Activated CD8-positive, alpha-beta memory T cell treated with anti-CD3 and anti-CD28 coated beads for 36 hours (primary cell): ENCODE measurements at regions not wholly inside any gene's neighbourhood (a gene's known extent, or its start where the extent isn't known, plus 50 kb on each side); places are given as distances from the start of the nearest gene placed in this dataset.
"Not testable (repeated sequence)": the region's sequence is repeated elsewhere in the genome, so short reads cannot be mapped to it uniquely, and the experiment has no call there.

ENCODE experiments used
- CTCF ChIA-PET: fragments of 350-600 bp; sonication (Branson Sonifier 250); formaldehyde crosslinking; loops from one replicate; lab custom pipeline; 2021; ENCODE audit warnings: antibody characterized with exemption; lab: Charles Lee
- POLR2A ChIA-PET: fragments of 350-600 bp; sonication (Branson Sonifier 250); formaldehyde crosslinking; loops from one replicate; lab custom pipeline; 2021; ENCODE audit warnings: antibody characterized with exemption; lab: Charles Lee

DNA sequence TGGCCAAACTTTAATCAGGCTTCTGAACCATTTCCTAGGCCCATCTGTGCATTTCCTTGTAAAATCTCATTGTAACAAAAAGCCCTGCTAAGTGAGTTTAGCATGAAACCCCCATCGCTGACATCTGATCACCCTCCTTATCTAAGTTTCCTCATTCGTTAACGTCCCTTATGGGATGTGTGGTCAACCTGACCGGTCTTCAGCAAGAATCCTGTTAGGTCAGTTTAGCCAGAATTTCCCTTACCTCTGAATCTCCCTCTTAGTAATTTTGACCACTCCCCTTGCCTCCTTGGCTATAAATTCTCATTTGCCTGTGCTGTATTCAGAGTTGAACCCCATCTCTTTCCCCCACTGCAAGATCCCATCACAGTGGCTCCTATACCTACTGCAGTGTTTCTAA lies 239.3 kb downstream of the RMST start:
- ChIA-PET CTCF (no interaction called here), POLR2A (no interaction called here)

DNA sequence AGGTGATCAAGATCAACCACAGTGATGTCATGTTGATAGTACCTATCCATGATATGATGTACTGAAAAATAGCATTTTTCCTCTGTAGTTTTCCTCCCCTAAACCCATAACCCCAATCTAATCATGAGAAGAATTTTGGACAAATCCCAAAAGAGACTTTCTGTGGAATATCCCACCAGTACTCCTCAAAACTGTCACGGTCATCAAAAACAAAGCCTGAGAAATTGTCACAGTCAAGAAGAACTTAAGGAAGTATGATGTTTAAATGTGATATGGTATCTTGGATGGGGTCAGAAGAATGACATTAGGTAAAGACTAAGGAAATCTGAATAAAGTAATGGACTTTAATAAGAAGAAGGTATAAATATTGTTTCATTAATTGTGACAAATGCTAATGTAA lies 248.8 kb downstream of the RMST start:
- POLR2A ChIA-PET = no interaction called here

DNA sequence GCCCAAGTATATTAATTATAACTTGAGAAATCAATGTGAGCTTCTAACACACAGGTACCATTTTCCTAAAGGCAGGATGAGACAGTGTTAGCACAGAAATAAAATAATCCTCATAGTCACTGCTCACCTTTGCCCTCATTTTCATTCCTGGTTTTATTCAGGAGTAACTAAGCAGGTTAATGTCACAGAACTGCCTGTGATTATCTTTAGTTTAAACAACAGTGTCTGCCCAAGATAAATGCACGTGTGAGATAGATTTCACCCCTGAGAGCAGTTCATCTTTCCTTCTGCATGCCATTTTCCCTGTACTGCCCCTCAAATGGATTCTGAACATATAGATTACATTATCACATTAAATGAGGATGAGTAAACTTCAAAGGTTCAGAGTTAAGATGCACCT lies 250.7 kb downstream of the RMST start:
- ChIA-PET POLR2A (no interaction called here), CTCF (no interaction called here)

More for the DNA sequence above, 248.8 kb downstream of the RMST start:
- CTCF ChIA-PET = no interaction called here

DNA sequence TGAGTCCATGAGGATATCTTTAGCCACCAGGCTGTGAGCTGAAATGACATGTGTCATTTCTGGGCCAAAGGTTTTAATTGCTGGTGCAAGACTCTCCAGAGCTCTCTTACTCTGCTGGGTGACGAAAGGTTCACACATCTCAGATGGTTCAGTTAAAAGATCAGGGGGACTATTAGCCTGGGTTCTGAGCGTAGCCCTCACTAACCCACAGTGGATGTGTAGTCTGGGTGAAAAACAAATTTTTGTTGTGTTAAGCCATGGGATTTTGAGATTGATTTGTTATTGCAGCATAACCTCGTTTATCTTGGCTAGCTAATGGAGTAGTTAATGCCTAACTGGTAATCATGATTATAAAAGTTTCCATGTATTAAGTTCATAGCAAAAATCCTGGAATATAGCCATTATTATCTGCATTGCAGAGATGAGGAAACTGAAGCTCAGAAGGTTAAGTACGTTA lies 251.5 kb downstream of the RMST start:
- POLR2A ChIA-PET = no interaction called here
- CTCF ChIA-PET = no interaction called here

DNA sequence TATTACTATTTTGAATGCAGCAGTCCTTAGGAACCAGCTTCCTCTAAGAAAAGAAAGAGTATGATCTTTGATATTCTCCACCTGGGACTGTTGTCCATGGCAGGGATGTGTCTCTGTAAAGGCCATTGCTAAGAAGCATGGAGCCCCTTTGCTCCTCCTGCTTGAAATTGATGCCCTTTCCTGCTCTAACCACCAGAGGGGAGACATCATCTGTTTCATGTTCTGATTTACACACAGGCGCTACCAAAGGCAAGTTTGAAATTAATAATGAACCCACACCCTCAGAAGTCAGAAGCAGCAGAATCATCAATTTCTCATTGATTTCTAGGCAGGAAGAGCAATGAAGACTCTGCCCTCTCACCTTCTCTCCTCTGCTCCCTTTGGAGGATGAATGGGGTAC lies 253.8 kb downstream of the RMST start:
- CTCF ChIA-PET = no interaction called here
- POLR2A ChIA-PET = no interaction called here

DNA sequence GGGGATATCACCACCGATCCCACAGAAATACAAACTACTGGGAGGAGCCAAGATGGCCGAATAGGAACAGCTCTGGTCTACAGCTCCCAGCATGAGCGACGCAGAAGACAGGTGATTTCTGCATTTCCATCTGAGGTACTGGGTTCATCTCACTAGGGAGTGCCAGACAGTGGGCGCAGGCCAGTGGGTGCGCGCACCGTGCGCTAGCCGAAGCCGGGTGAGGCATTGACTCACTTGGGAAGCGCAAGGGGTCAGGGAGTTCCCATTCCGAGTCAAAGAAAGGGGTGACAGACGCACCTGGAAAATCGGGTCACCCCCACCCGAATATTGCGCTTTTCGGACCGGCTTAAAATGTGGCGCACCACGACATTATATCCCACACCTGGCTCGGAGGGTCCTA lies 261.2 kb downstream of the RMST start:
- POLR2A ChIA-PET, CTCF ChIA-PET: not testable (repeated sequence)

DNA sequence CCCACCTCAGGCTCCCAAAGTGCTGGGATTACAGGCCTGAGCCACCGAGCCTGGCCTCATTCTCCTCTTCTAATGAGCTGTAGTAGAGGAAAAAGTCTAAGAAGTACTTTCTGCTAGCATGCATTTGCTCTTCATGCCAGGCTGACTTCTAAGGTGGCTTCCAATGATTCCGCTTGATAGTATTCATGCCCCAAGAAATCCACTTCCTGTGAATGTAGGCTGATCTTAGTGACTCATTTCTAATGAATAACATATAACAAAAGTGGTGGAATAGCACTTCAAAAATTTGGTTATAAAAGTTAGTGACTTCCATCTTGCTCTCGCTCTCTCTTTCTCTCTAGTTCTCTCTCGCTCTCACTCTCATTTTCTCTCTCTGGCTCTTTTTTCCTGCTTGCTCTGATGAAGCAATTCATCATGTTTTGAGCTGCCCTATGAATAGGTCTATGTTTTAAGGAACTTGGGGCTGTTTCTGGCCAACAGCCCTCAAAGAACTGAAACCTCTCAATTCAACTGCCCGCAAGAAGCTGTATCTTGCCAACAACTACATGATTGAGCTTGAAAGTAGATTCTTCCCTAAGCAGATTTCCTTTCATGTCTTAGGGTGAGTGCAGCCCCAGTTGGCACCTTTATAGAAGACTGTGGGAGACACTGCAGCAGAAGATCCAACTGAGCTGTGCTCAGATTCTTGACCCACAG lies 282.9 kb downstream of the RMST start:
- POLR2A ChIA-PET = no interaction called here

DNA sequence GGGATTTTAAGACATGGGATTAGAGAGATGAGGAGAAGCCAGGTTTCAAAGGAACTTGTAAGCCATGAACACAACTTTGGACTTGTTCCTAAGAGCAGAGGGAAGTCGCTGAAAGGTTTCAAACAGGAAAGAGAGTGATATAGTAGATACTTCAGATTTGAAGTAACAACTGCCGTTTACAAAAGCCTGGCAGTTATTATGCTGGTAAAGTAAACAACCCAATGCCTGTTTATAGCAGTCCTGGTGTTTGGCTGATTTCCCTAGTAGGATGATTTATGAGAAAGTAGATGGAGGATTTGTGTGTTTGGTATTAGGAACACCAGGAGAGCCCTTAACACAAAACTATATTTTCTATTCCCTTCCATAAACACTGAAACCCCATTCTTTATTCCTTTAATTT lies 285.7 kb downstream of the RMST start:
- CTCF ChIA-PET = interaction anchor here (1.0 kb wide), 1 partner anchor 221 kb away, joined by 3 read pairs; no protein-coding TSS in a partner anchor
- POLR2A ChIA-PET = no interaction called here

More for the DNA sequence above, 282.9 kb downstream of the RMST start:
- CTCF ChIA-PET = no interaction called here

DNA sequence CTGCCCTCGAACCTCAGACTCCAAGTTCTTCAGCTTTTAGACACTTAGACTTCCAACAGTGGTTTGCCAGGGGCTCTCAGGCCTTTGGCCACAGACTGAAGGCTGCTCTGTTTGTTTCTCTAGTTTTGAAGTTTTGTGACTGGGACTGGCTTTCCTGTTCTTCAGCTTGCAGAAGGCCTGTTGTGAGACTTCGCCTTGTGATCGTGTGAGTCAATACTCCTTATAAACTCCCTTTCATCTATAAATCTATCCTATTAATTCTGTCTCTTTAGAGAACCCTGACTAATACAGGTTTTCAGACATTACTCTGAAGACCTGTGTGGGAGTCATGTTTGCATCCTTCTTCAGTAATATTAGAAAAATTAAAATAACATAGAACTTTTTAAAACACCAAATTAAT lies 289.1 kb downstream of the RMST start:
- CTCF ChIA-PET = interaction anchor here (0.6 kb wide), 1 partner anchor 201 kb away, joined by 4 read pairs; no protein-coding TSS in a partner anchor
- POLR2A ChIA-PET = no interaction called here

DNA sequence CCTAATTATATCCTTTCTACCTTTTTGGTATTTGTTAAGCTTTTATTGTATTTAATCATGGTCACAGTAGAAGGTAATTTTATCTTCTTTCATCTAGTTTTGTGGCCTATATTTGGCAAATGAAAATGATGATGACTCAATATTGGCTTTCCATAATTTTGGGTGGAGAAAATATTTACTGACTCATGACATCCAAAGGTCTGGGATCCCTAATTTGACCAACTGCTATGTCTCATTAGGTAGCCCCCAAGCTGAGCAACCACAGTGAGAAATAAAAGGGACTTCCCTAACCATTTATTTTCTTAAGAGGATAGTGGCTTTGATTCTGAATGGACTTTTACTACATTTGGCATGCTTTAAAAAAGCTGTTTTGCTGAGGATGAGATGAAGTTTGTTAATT lies 289.5 kb downstream of the RMST start:
- CTCF ChIA-PET = interaction anchor here (0.6 kb wide), 1 partner anchor 201 kb away, joined by 4 read pairs; no protein-coding TSS in a partner anchor

DNA sequence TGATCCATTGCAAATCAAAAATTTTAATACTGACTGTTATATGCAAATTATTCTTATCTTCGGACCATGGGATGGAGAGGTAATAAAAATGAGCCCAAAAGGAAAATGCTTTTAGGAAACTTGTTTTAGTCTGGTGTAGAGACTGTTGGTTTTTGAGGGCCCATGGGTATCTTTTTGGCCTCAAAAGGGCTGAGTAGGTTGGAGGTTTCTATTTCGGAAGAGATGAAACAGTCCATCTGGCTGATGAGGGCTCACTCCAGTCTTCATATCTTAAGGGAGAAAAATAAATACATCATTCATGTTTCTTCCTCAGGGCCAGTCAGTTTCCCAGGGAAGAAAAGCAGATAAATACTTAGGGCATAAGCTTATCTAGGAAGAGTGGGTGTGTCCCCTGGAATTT lies 290.7 kb downstream of the RMST start:
- ChIA-PET POLR2A (no interaction called here), CTCF (no interaction called here)

More for the DNA sequence above, 289.5 kb downstream of the RMST start:
- POLR2A ChIA-PET = interaction anchor here (0.6 kb wide), 1 partner anchor 175 kb away, joined by 3 read pairs; no protein-coding TSS in a partner anchor

DNA sequence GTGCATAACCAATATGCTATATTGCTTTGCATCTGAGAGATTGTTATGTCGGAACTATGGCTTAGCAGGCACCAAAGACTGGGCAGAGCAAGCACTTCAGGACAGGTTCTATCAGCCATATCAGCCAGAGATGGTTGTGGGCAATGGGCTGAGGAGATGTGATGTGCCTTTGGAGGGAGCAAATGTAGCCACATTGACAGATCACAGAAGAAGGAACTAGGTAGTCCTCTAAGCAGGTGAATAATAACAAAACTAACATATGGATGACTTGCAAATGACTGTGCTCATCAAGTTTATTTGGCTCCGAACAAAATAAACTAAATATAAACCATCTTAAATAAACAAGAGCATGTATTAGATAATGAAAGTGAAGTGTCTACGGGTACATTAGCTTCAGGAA lies 291.7 kb downstream of the RMST start:
- CTCF ChIA-PET = no interaction called here

DNA sequence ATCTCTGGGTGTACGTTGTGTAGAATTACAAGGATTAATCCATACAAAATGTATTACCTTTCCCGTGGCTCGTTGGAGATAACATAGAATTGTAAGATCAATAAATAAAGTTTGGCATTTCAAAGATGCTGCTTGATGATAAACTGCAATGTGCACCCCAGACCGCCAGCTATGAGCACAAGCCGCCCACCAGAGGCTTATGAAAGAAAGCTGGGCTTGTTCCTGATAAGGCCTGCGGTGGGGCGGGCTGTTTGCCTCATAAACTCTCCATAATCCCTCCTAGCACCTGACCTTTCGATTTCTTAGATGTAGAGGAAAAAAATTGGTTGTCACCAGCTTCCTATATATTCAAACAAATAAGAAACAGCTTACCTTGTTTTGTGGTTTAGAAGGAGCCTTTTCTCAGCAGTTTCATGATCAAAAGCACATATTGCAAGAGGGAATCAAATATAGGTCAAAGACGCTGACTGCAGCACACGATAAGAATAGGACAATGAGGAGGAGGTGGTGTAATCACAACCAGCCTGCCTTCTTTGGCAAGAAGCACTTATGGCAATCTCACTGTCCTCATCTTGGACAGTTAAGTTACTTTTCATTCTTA lies 293.6 kb downstream of the RMST start:
- POLR2A ChIA-PET = no interaction called here
- CTCF ChIA-PET = no interaction called here

More for the DNA sequence above, 291.7 kb downstream of the RMST start:
- POLR2A ChIA-PET = no interaction called here

DNA sequence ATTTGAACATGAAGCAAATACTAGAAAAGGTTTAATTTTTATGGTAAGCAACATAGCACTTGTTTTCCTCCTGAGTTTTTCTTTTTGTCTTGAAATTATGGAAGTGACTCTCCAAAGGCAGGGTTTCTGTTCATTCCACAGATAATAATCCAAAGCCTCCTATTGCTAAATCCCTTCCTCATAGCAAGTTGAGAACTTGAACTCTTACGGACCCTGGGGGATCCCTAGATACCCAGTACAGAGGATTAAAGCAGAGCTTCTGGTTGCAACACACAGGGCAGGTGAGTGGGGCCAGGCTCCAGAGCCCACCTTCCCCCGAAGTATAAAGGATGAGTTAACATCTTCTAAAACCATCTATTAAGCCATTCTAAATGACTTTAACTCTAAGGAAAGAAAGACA lies 294.1 kb downstream of the RMST start:
- CTCF ChIA-PET = no interaction called here
- POLR2A ChIA-PET = no interaction called here

DNA sequence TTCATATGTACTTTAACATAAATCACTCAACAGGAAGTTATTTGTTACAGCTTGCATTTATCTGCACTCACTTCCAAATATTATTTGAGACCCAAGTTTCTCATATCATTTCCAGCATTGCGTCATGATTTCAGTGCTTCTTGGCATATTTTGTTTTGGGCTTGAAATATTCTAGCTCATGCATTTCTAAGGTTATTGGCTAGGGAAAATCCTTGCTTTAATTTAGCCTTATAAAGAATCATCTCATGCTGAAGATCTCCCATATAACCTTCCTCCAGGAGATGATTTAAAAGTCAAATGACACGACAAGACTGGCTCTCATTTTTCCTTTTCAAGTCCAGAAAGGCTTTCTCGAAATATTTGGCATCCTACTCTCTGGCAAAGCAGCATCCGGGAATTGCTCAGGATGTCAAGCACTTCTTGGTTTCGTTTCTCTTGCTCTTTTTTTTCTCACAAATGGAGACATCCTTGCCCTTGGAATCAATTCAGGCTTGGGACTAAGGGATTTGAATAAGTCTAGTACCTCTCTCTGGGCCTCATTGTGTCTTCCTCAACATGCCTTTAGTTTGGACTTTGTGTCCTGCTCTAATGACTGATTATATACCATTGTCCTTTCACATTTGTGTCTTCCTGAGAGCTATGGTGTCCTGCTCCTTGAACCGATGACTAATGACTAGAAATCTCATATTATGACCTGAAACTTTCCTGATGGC lies 295.0 kb downstream of the RMST start:
- CTCF ChIA-PET = no interaction called here
- POLR2A ChIA-PET = no interaction called here

DNA sequence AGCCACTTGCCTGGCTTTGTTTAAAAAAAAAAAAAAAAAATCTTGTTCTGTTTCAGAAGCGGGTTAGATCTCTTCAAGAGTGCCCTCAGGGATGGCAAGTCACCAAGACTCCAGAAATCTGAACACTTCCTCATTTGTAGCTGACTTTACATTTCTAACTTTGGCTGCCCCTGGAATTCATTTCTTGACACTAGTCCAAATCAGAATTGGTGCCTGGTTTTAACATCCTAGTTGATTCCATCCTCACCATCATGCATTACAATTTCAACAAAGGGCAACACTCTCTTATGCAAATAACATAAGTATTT lies 295.5 kb downstream of the RMST start:
- CTCF ChIA-PET = no interaction called here
- POLR2A ChIA-PET = no interaction called here

DNA sequence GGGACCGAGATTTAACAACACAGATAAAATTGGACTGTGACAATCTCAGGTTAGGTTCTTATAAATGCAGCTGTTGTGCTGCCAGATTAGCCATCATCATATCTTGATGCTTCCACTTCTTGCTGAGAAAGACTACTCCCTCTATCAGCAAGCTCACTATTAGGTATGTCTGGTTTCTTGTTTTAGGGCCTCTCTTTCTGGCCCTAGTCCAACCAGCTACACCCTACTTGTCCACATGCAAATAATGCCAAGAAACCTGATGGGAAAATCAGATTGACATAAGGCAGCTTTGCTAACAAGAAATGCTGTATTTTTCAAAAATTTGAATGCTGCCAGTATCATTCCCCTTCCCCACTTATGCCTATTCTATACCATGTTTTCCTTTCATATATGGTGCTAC lies 296.0 kb downstream of the RMST start:
- ChIA-PET CTCF (no interaction called here), POLR2A (no interaction called here)

DNA sequence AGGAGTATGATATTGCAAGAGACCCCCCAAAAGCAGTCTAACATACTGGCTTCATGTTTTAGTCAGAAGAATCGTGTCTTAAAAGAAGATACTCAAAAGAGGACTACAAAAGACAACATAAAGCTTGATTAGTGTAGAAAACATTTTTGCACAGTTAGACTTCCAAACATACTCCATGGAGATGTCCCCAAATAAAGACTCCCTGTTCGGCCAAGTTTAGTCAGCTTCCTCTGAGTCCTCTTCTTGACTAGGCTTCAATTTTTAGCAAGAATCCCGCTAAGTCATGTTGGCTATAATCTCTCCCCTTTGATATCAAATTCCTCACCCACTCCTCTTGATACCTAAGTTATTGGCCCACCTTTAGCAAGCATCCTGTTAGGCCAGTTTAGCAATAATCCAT lies 298.0 kb downstream of the RMST start:
- POLR2A ChIA-PET = no interaction called here
- CTCF ChIA-PET = no interaction called here

DNA sequence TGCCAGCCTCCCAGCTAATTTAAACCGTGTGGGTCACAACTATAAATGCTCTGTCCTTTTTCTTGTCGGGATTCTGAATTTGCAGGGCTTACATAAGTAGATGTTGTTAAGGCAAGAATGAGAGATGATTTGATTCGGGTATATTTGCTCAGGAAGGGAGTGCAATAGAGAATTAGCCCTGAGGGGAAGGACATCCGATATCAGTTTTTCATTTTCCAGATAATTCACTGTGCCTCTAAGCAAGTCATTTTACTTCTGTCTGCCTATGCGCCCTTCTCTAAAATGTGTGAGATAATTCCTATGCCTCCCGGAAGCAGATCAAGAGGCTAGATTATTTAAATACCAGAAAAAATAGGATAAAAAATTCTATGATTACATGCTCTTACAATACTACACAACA lies 300.5 kb downstream of the RMST start:
- ChIA-PET CTCF (no interaction called here), POLR2A (no interaction called here)

DNA sequence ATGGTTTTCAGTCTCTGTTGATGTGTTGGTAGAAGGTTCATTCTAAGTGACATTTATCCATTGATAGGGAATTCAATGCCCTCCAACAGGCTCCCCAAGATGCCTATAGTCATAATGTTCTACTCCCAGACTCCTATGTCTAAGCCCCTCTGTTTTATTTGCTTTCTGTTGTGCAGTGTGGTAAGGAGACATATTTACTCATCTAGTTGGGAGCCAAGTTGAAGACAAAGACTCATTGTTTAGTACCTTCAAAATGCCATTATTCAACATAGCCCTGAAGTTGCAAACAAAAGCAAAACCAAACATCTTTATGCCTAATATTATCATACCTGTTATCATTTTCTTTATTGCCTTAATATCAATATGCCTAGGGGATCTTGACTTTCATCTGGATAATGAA lies 302.1 kb downstream of the RMST start:
- ChIA-PET CTCF (no interaction called here), POLR2A (no interaction called here)

DNA sequence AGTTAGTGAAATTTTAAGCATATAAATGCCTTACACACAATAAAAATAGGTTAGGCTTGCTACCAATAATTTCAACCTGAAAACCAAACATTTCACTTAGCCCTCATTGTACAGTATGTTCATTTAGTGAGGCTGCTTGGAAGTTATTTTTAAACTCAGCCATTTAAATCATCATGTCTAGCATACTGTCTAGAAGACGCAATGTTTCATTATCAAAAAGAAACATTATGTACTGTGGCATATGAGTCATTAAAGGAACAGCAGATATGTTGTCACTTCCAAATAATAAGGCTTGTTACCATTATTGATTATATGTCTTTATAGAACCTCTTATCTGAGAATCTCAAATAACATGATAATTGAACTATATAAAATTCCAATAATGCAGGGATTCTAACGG lies 304.7 kb downstream of the RMST start:
- POLR2A ChIA-PET = no interaction called here
- CTCF ChIA-PET = no interaction called here
